Body of pancreas (tissue), 4 donors: ENCODE measurements at regions not wholly inside any gene's neighbourhood (a gene's known extent, or its start where the extent isn't known, plus 50 kb on each side); places are given as distances from the start of the nearest gene placed in this dataset.

Source experiments
- POLR2A ChIP-seq, 3 donors: fragments of 450-650 bp; IDR thresholded peaks; one replicate each; pipeline ENCODE4 v1.6.1; 2016; ENCODE audit warnings: antibody characterized with exemption in 3 of 3, mild to moderate bottlenecking in 2 of 3
- TF ChIP-seq, protein P1 (sequence below), 7 experiments: fragments of 450-650 bp in 4 of 7; fragments of 200-600 bp in 3 of 7; sonication (generic) in 3 of 7; IDR thresholded peaks; one replicate each; pipeline ENCODE4 v1.5.1; 2016 to 2019; ENCODE audit warnings: antibody characterized with exemption in 7 of 7

DNA sequence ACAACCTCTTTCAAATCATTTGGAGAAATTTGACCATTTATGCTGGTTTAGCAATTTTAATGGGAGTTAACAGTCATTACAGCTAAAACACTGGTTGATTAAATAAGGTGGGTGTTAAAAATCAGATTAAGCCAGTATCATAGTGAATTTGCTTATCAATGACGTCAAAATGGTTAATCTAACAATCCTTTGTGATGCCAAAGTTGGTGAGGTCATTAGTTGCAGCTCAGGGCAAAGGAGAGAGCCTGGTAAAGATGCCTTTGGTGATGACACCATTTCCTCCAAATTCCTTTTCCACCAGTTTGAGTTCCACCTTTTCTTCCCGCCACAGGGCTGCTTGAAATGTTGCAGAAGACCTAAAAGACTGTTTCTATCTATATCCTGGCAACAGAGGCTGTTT, 757.1 kb upstream of the PIK3C3 start:
- TF ChIP-seq, protein P1, sequence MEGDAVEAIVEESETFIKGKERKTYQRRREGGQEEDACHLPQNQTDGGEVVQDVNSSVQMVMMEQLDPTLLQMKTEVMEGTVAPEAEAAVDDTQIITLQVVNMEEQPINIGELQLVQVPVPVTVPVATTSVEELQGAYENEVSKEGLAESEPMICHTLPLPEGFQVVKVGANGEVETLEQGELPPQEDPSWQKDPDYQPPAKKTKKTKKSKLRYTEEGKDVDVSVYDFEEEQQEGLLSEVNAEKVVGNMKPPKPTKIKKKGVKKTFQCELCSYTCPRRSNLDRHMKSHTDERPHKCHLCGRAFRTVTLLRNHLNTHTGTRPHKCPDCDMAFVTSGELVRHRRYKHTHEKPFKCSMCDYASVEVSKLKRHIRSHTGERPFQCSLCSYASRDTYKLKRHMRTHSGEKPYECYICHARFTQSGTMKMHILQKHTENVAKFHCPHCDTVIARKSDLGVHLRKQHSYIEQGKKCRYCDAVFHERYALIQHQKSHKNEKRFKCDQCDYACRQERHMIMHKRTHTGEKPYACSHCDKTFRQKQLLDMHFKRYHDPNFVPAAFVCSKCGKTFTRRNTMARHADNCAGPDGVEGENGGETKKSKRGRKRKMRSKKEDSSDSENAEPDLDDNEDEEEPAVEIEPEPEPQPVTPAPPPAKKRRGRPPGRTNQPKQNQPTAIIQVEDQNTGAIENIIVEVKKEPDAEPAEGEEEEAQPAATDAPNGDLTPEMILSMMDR (IDR thresholded peaks at IDR 0.05): no peak
- no peak for TF ChIP-seq POLR2A (IDR thresholded peaks at IDR 0.05)
